ENCODE measurements at regions not wholly inside any gene's neighbourhood (a gene's known extent, or its start where the extent isn't known, plus 50 kb on each side); places are given as distances from the start of the nearest gene placed in this dataset.
A peak's percentile ranks its signal among the peaks of the same experiment; 100 is the strongest.

DNA sequence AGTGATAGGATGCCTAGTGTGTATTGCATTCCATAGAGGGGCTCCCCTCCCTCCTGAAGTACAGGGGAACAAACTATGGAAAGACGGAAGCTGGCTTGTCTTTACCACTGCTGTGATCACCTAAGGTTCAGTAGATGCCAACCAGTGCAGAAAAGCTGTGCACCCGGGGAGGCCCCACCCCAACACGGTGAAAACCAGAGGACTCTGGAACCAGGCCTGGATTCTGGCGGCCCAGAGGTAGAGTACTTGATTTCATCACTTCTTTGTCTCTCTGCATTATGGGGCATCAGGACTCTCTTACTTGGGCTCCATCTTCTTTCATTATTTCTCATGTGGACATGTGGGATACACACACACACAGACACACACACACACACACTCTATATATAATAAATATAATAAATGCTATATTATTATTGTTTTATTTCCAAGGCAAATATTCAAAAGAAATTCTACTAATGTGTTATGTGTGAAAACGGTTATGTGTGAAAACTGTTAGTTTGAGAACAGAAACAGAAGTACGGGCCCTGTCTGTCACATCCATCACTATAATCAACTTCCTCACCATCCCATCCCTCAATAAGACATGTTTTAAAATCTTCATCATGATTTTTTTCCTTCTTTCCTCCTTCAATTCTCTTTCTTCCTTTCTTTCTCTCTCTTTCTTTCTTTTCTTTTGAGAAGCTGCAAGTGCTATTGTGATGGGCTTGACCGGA lies 152.4 kb upstream of the CMC1 start:
- no peak overlapping the region for H3K27ac Mint-ChIP-seq
- no peaks in the 10 kb centered on the region for H3K36me3 Mint-ChIP-seq
- no peak for DNase-seq (ENCODE audit: low spot score in 2 of 2)
- no peak for ATAC-seq (ENCODE audit: low read depth)
- H3K9me3 Mint-ChIP-seq: peaks cover 5% of the 10 kb centered on the region
- H3K4me3 Mint-ChIP-seq: no peak overlapping the region
- H3K27me3 Mint-ChIP-seq: no peaks in the 10 kb centered on the region
- H3K4me1 Mint-ChIP-seq: no peaks in the 10 kb centered on the region

DNA sequence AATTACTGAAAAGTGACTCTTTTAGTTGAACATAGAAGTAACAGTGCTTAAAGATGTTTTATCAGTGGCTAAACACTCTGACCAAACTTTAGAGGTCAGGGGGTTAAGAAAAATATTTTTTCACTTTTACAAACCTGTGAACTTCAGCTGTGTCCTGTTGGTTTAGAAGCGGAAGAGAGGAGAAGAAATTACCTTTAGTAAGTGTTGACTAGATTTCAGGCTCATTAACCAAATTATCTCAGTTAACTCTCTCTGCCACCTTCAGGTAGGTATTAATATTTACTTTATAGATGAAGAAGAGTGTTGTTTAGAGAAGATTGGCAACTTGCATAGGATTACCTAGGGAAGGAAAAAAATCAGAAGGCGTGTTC lies 151.9 kb upstream of the CMC1 start:
- no peaks in the 10 kb centered on the region for H3K36me3 Mint-ChIP-seq
- peaks cover 5% of the 10 kb centered on the region for H3K9me3 Mint-ChIP-seq
- no peaks in the 10 kb centered on the region for H3K4me1 Mint-ChIP-seq
- no peak for DNase-seq (ENCODE audit: low spot score in 2 of 2)
- no peak for ATAC-seq (ENCODE audit: low read depth)
- no peak overlapping the region for H3K4me3 Mint-ChIP-seq
- no peaks in the 10 kb centered on the region for H3K27me3 Mint-ChIP-seq
- no peak overlapping the region for H3K27ac Mint-ChIP-seq

DNA sequence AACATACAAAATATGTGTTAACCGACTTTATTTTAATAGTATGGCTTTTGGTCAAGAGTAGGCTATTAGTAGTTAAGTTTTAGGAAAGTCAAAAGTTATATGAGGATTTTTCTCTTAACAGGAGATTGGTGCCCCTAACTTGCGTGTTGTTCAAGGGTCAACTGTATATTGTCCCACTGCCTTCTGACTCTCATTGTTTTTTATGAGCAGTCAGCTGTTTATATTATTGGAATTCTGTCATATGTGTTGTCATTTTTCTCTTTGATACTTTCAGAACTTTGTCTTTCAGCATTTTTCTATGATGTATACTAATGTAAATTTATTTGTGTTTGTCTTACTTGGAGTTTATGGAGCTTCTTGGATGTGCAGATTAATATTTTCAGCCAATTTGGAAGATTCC lies 142.1 kb upstream of the CMC1 start:
- Mint-ChIP-seq H3K27me3 (no peaks in the 10 kb centered on the region), H3K4me3 (no peak overlapping the region), H3K36me3 (no peaks in the 10 kb centered on the region), H3K9me3 (peaks cover 13% of the 10 kb centered on the region), H3K4me1 (no peaks in the 10 kb centered on the region), H3K27ac (no peak overlapping the region)
- ATAC-seq (ENCODE audit: low read depth) (no peak), DNase-seq (ENCODE audit: low spot score in 2 of 2) (no peak)

DNA sequence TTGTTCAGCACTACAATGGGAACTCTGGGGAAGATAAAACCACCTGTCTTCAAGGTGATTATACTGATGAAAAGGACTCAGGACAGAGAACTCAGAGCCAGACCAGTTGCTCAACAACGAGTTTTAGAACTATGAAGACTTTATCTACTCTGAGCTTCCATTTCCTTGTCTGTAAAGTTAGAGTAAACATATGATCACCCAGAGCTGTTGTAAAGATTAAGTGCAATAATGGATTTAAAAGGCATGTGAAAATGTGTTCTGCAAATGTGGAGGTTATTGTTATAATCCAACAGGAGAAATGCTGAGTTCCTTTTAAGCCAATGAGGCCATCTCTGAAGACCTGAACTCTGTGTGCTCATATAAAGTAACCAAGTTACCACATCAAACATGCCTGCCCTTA lies 139.7 kb upstream of the CMC1 start:
- no peak for ATAC-seq (ENCODE audit: low read depth)
- no peak for DNase-seq (ENCODE audit: low spot score in 2 of 2)
- Mint-ChIP-seq H3K9me3 (peaks cover 13% of the 10 kb centered on the region), H3K36me3 (no peaks in the 10 kb centered on the region), H3K4me1 (no peaks in the 10 kb centered on the region), H3K27ac (no peak overlapping the region), H3K4me3 (no peak overlapping the region), H3K27me3 (no peaks in the 10 kb centered on the region)

DNA sequence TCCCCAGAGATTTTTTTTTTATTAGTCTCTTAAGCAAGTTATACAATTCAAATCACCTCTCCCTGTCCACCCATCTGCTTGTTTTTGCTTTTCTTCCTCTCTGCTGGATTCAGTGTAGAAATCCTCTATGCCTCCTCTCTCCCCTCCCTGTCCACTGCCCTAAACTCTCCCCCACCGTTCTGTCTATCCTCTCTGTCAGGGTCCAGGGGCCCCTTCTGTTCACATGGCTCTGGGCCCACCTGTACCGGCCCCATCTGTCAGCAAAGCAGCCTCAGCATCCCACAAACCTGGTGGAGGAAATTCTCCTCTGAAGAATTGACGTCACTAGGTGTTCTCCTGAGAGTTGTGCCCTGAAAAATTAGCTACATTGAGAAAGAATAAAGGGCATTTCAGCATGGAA lies 137.6 kb upstream of the CMC1 start:
- H3K36me3 Mint-ChIP-seq: no peaks in the 10 kb centered on the region
- DNase-seq (ENCODE audit: low spot score in 2 of 2) (no peak), ATAC-seq (ENCODE audit: low read depth) (no peak)
- no peak overlapping the region for H3K27ac Mint-ChIP-seq
- no peaks in the 10 kb centered on the region for H3K27me3 Mint-ChIP-seq
- no peaks in the 10 kb centered on the region for H3K4me1 Mint-ChIP-seq
- no peak overlapping the region for H3K4me3 Mint-ChIP-seq
- peaks cover 11% of the 10 kb centered on the region for H3K9me3 Mint-ChIP-seq

DNA sequence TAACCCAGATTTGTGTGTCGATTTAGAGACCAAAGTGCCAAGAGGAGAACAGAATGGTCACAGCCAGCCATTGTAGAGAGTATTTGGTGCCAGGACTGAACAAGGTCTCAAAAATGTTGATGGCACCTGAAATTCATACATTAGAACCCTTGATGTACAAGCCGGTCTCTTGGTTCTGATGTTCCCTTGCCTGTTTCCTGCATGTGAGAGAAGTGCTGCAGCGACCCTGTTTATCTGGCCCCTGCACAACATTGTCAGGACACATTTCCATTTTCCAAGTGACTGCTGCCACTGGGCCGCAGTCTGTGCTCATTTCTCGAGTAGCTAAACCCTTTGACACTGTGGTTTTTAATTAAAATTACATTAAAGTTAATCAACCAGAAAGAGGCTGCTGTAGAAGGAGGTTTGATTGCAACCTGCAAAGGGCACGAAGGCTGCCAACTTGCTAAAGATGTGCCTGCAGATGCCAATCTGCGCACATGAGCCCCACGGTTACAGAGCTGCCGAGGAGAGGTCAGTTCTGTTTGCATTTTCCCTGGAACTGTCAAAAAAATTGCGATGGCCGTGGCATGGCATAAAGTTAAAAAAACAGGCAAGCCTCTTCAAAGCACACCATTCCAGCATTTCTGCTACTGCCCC lies 136.4 kb upstream of the CMC1 start:
- Mint-ChIP-seq H3K4me3 (no peak overlapping the region), H3K36me3 (no peaks in the 10 kb centered on the region), H3K27me3 (no peaks in the 10 kb centered on the region), H3K4me1 (no peaks in the 10 kb centered on the region), H3K9me3 (peaks cover 4% of the 10 kb centered on the region), H3K27ac (no peak overlapping the region)
- no peak for ATAC-seq (ENCODE audit: low read depth)
- no peak for DNase-seq (ENCODE audit: low spot score in 2 of 2)

DNA sequence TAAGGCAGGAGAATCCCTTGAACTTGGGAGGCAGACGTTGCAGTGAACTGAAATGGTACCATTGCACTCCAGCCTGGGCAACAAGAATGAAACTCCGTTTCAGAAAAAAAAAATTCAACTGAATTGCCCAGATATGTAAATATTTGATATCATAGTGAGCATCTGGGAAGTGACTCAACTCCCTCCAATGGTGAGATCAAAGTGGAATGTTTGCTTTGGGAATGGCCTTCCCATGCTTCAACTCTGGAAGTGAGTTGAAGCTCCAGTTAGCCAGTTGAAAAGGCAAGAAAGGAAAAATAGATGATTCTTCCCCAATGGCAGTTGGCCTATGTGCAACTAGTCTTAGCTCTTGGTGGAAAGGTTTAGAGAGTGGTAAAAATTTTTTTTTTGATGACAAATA lies 131.6 kb upstream of the CMC1 start:
- Mint-ChIP-seq H3K4me1 (no peaks in the 10 kb centered on the region), H3K9me3 (no peaks in the 10 kb centered on the region), H3K36me3 (no peaks in the 10 kb centered on the region), H3K4me3 (no peak overlapping the region), H3K27ac (no peak overlapping the region), H3K27me3 (no peaks in the 10 kb centered on the region)
- no peak for DNase-seq (ENCODE audit: low spot score in 2 of 2)
- ATAC-seq (ENCODE audit: low read depth): no peak

DNA sequence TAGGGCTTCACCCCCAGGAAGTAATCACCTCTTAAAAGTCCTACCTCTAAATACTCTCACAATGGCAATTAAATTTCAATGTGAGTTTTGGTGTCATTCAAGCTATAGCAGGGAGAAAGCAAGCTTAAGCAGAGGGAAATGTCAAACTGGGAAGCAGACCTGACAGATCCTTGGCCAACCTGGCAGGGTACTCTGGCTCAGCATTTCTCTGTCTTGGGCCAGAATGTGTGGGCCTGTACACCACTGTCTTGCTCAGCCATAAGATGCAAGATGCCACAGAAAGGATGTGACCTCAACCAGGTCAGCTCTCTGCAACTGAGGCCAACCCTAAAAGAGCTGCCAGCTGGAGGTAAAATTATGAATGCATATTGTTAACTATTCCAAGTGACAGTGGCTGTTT lies 130.6 kb upstream of the CMC1 start:
- no peaks in the 10 kb centered on the region for H3K36me3 Mint-ChIP-seq

DNA sequence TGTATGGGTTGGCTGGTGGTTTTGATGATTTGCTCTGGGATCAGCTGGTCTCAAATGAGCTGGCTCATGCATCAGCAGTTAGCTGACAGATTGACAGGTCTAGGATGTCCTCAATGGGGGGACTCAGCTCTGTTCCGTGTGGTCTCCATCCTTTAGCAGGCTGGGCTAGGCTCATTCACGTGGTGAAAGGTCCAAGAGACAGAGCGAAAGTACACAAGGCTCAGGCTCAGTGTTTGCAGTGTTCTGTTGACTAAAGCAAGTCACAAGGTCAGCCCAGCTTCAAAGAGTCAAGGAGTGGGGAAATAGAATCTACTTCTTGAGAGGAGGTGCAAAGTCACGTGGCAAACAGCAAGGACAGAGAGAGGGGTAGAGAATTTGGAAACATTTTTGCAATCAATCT lies 126.5 kb upstream of the CMC1 start:
- DNase-seq (ENCODE audit: low spot score in 2 of 2) (no peak), ATAC-seq (ENCODE audit: low read depth) (no peak)
- H3K4me1 Mint-ChIP-seq: no peaks in the 10 kb centered on the region
- H3K36me3 Mint-ChIP-seq: no peaks in the 10 kb centered on the region
- H3K27me3 Mint-ChIP-seq: no peaks in the 10 kb centered on the region
- no peak overlapping the region for H3K4me3 Mint-ChIP-seq
- H3K9me3 Mint-ChIP-seq: no peaks in the 10 kb centered on the region
- no peak overlapping the region for H3K27ac Mint-ChIP-seq

More for the DNA sequence above, 130.6 kb upstream of the CMC1 start:
- Mint-ChIP-seq H3K9me3 (no peaks in the 10 kb centered on the region), H3K4me1 (no peaks in the 10 kb centered on the region), H3K4me3 (no peak overlapping the region), H3K27ac (no peak overlapping the region), H3K27me3 (no peaks in the 10 kb centered on the region)
- DNase-seq (ENCODE audit: low spot score in 2 of 2) (no peak), ATAC-seq (ENCODE audit: low read depth) (no peak)

DNA sequence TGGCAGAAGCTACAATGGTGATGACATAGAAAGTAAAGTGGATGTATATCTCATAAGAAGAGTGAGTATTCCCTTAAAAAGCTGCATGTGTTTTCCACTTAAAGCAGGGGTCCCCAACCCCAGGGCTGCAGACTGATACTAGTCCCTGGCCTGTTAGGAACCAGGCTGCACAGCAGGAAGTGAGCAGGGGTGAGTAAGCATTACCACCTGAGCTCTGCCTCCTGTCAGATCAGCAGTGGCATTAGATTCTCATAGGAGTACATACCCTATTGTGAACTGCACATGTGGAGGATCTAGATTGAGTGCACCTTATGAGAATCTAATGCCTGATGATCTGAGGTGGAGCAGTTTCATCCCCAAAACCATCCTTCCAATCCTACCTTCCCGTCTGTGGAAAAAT lies 126.1 kb upstream of the CMC1 start:
- no peak overlapping the region for H3K27ac Mint-ChIP-seq
- DNase-seq (ENCODE audit: low spot score in 2 of 2) (no peak), ATAC-seq (ENCODE audit: low read depth) (no peak)
- no peaks in the 10 kb centered on the region for H3K27me3 Mint-ChIP-seq
- H3K4me1 Mint-ChIP-seq: no peaks in the 10 kb centered on the region
- no peak overlapping the region for H3K4me3 Mint-ChIP-seq
- H3K36me3 Mint-ChIP-seq: no peaks in the 10 kb centered on the region
- H3K9me3 Mint-ChIP-seq: no peaks in the 10 kb centered on the region

DNA sequence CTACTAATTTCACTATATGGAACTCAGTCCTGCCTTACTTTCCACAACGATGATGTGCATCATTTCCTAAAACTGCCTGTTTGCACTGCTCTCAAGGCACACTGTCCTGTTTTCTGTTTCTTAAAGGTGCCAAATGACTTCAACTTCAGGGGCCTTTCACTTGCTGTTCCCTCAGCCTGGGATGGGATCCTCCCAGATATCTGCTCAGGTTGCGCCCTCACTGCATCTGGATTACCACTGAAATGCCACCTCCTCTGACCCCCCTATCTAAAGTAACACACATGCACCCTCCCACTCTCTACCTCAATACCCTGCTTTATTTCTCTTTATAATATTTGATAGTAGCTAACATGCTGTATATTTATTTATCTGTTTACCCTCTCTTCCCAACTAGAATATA lies 123.8 kb upstream of the CMC1 start:
- Mint-ChIP-seq H3K4me3 (no peak overlapping the region), H3K4me1 (no peaks in the 10 kb centered on the region), H3K36me3 (no peaks in the 10 kb centered on the region), H3K27me3 (no peaks in the 10 kb centered on the region), H3K27ac (no peak overlapping the region), H3K9me3 (no peaks in the 10 kb centered on the region)
- DNase-seq (ENCODE audit: low spot score in 2 of 2) (no peak), ATAC-seq (ENCODE audit: low read depth) (no peak)

DNA sequence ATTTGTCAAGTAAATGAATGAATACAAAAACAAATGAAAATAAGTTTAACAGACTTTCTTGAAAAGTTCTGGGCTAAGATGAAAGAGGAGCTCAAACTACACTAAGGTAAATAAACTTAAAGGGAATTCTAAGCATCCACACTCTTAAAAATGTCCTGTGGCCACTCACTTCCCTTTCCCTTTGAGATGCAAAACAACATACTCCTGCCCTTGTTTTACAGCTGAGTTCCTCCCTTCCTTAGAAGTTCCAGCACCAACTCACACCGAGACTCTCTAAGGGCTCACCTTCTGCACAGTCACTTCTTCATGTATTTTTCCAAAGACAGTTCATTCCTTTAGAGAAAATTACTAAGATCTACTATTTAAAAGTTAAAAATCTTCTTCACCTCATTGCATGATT lies 123.3 kb upstream of the CMC1 start:
- DNase-seq (ENCODE audit: low spot score in 2 of 2) (no peak), ATAC-seq (ENCODE audit: low read depth) (no peak)
- H3K4me1 Mint-ChIP-seq: no peaks in the 10 kb centered on the region
- no peaks in the 10 kb centered on the region for H3K27me3 Mint-ChIP-seq
- H3K4me3 Mint-ChIP-seq: no peak overlapping the region
- H3K36me3 Mint-ChIP-seq: no peaks in the 10 kb centered on the region
- no peak overlapping the region for H3K27ac Mint-ChIP-seq
- no peaks in the 10 kb centered on the region for H3K9me3 Mint-ChIP-seq

DNA sequence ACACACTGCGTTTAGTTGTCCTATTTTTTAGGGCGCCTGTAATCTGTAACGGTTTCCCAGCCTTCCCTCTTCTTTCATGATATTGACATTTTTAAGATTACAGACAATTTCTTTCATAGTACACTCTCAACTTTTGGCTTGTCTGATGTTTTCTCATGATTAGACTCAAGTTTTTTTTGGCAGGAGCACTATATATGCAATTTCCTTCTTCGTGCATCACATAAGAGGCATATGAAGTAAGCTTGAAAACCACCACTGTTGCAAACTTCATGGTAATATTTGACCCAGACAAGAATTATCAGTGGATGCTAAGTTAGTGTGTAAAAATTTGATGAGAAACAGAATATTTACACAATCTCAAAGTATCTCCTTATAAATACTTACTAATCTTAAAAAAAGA lies 119.2 kb upstream of the CMC1 start:
- no peaks in the 10 kb centered on the region for H3K9me3 Mint-ChIP-seq
- H3K4me1 Mint-ChIP-seq: peaks cover 2% of the 10 kb centered on the region
- H3K36me3 Mint-ChIP-seq: no peaks in the 10 kb centered on the region

DNA sequence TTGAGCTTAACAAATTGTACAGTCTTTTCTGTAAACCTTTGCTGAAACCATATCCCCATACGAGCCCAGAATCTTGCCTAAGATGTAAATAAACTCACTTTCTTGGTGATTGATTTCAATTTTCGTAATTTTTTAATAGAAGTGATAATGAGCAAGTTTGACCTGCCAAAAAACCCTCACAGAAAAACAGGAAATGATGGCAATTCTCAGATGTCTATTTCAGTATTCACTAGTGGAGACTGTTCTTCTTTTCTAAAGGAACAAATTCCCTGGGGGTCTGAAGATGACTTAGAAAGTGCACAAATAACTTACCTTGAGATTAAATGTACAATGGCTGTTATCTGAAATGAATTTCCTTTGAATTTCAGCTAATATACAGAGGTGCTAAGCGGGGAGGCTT lies 116.5 kb upstream of the CMC1 start:
- no peaks in the 10 kb centered on the region for H3K9me3 Mint-ChIP-seq
- H3K4me1 Mint-ChIP-seq: peaks cover 2% of the 10 kb centered on the region
- ATAC-seq (ENCODE audit: low read depth) (peak; percentile 35), DNase-seq (ENCODE audit: low spot score in 2 of 2) (no peak)
- no peaks in the 10 kb centered on the region for H3K36me3 Mint-ChIP-seq
- H3K27ac Mint-ChIP-seq: no peak overlapping the region
- no peaks in the 10 kb centered on the region for H3K27me3 Mint-ChIP-seq
- H3K4me3 Mint-ChIP-seq: no peak overlapping the region

More for the DNA sequence above, 119.2 kb upstream of the CMC1 start:
- no peak overlapping the region for H3K4me3 Mint-ChIP-seq
- H3K27me3 Mint-ChIP-seq: no peaks in the 10 kb centered on the region
- no peak for ATAC-seq (ENCODE audit: low read depth)
- DNase-seq (ENCODE audit: low spot score in 2 of 2): no peak
- no peak overlapping the region for H3K27ac Mint-ChIP-seq

DNA sequence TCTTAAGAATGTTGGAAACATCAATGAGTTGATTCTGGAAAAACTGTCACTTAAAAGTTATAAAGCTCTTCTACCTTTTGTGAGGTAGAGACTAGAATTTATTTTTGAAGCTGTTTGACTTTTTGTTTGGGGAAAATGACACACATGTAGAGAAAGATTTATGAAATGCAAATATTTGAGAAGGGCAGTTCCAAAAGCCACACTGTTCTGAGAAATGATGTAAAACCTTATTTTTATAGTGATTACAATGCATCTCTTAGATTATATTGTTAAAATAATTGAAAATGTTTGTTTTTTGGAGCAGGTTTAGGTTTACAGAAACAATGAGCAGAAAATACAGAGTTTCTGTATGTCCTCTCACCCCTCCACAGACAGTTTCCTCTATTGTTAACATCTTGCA lies 116.1 kb upstream of the CMC1 start:
- H3K4me3 Mint-ChIP-seq: no peak overlapping the region
- ATAC-seq (ENCODE audit: low read depth) (no peak), DNase-seq (ENCODE audit: low spot score in 2 of 2) (no peak)
- H3K27me3 Mint-ChIP-seq: no peaks in the 10 kb centered on the region
- no peak overlapping the region for H3K27ac Mint-ChIP-seq
- no peaks in the 10 kb centered on the region for H3K9me3 Mint-ChIP-seq
- no peaks in the 10 kb centered on the region for H3K36me3 Mint-ChIP-seq
- peaks cover 2% of the 10 kb centered on the region for H3K4me1 Mint-ChIP-seq
